Cardiac muscle cell (in vitro differentiated cells and primary cell): ENCODE measurements at regions not wholly inside any gene's neighbourhood (a gene's known extent, or its start where the extent isn't known, plus 50 kb on each side); places are given as distances from the start of the nearest gene placed in this dataset.
"Not testable (repeated sequence)": the region's sequence is repeated elsewhere in the genome, so short reads cannot be mapped to it uniquely, and the experiment has no call there.

ENCODE experiments used
- DNase-seq, 2 donors: peaks; one replicate each; pipeline versions ENCODE4 v3.0.0 to v3.0.0-alpha.2; 2010 to 2017; ENCODE audit warnings: low read depth in 1 of 2, low spot score in 1 of 2
- H3K27ac ChIP-seq: fragments of 200-600 bp; sonication (generic); 2 replicates; pipeline ENCODE4 v1.5.1; 2016
- H3K27me3 ChIP-seq: fragments of 200-600 bp; sonication (generic); 2 replicates; pipeline ENCODE4 v1.6.0; 2016; ENCODE audit warnings: control low read depth
- H3K36me3 ChIP-seq: fragments of 200-600 bp; sonication (generic); 2 replicates; pipeline ENCODE4 v1.5.1; 2016; ENCODE audit warnings: control low read depth
- H3K4me1 ChIP-seq: fragments of 200-600 bp; sonication (generic); 2 replicates; pipeline ENCODE4 v1.8.1; 2017; ENCODE audit warnings: low read depth, mild to moderate bottlenecking, mixed run types
- H3K4me3 ChIP-seq: fragments of 200-600 bp; sonication (generic); 2 replicates; pipeline ENCODE4 v1.5.1; 2016; ENCODE audit warnings: mild to moderate bottlenecking
- H3K9me3 ChIP-seq: fragments of 200-600 bp; sonication (generic); 2 replicates; pipeline ENCODE4 v1.5.1; 2017; ENCODE audit warnings: low read depth, mild to moderate bottlenecking, control low read depth
- TF ChIP-seq, protein P1 (sequence below): IDR thresholded peaks from 2 replicates; pipeline ENCODE4 v1.5.1; 2012; ENCODE audit warnings: low read depth, mild to moderate bottlenecking, low read length

GRCh38 chr18:34525244-34525643, 184.9 kb upstream of the DTNA start:
- Histone ChIP-seq H3K4me3 (no peak overlapping the region), H3K27me3 (no peaks in the 10 kb centered on the region), H3K4me1 (no peaks in the 10 kb centered on the region), H3K9me3 (no peaks in the 10 kb centered on the region), H3K27ac (no peak overlapping the region), H3K36me3 (no peaks in the 10 kb centered on the region)
- DNase-seq = no peak
- TF ChIP-seq, protein P1, sequence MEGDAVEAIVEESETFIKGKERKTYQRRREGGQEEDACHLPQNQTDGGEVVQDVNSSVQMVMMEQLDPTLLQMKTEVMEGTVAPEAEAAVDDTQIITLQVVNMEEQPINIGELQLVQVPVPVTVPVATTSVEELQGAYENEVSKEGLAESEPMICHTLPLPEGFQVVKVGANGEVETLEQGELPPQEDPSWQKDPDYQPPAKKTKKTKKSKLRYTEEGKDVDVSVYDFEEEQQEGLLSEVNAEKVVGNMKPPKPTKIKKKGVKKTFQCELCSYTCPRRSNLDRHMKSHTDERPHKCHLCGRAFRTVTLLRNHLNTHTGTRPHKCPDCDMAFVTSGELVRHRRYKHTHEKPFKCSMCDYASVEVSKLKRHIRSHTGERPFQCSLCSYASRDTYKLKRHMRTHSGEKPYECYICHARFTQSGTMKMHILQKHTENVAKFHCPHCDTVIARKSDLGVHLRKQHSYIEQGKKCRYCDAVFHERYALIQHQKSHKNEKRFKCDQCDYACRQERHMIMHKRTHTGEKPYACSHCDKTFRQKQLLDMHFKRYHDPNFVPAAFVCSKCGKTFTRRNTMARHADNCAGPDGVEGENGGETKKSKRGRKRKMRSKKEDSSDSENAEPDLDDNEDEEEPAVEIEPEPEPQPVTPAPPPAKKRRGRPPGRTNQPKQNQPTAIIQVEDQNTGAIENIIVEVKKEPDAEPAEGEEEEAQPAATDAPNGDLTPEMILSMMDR = no peak

- Histone ChIP-seq H3K9me3 (no peaks in the 10 kb centered on the region), H3K36me3 (no peaks in the 10 kb centered on the region), H3K4me1 (no peaks in the 10 kb centered on the region), H3K4me3 (no peak overlapping the region), H3K27me3 (no peaks in the 10 kb centered on the region), H3K27ac (no peak overlapping the region)
- TF ChIP-seq, protein P1 = no peak
- no peak for DNase-seq
Observed at GRCh38 chr18:34528177-34528576, 181.9 kb upstream of the DTNA start.

GRCh38 chr18:34529358-34530335, 180.5 kb upstream of the DTNA start:
- Histone ChIP-seq H3K4me1 (no peaks in the 10 kb centered on the region), H3K9me3 (no peaks in the 10 kb centered on the region), H3K36me3 (no peaks in the 10 kb centered on the region), H3K4me3 (no peak overlapping the region), H3K27me3 (no peaks in the 10 kb centered on the region), H3K27ac (no peak overlapping the region)
- no peak for DNase-seq
- TF ChIP-seq, protein P1 = no peak

DNA sequence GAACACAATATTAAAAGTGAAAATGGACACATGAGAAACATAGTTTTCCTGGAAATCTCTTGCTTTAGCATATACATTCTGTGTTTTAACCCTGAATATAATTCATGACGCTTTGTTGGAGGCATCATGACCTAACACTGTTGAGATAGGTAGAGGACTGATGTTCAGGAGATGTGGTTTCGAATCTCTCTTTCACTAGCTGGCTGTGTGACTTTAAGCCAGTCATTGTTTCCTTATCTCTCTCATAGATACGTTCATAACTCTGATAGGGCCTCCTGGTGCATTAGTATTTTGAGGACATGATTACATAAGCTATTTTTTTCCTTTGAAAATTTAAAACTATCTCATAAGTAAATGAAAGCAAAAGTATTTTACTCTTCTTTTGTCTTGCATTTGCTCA, 179.0 kb upstream of the DTNA start:
- DNase-seq = no peak
- H3K27ac ChIP-seq = no peak overlapping the region

DNA sequence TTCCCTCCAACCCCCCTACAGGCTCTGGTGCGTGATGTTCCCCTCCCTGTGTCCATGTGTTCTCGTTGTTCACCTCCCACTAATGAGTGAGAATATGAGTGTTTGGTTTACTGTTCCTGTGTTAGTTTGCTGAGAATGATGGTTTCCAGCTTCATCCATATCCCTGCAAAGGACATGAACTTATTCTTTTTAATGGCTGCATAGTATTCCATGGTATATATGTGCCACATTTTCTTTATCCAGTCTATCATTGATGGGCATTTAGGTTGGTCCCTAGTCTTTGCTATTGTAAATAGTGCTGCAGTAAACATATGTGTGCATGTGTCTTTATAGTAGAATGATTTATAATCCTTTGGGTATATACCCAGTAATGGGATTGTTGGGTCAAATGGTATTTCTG, 175.5 kb upstream of the DTNA start:
- H3K4me1 ChIP-seq, H3K4me3 ChIP-seq, H3K9me3 ChIP-seq, H3K36me3 ChIP-seq, H3K27me3 ChIP-seq, H3K27ac ChIP-seq, DNase-seq: not testable (repeated sequence)

More for the DNA sequence above, 179.0 kb upstream of the DTNA start:
- H3K4me1 ChIP-seq = no peaks in the 10 kb centered on the region
- no peak overlapping the region for H3K4me3 ChIP-seq
- no peaks in the 10 kb centered on the region for H3K9me3 ChIP-seq
- H3K36me3 ChIP-seq = no peaks in the 10 kb centered on the region
- TF ChIP-seq, protein P1 = no peak
- no peaks in the 10 kb centered on the region for H3K27me3 ChIP-seq

DNA sequence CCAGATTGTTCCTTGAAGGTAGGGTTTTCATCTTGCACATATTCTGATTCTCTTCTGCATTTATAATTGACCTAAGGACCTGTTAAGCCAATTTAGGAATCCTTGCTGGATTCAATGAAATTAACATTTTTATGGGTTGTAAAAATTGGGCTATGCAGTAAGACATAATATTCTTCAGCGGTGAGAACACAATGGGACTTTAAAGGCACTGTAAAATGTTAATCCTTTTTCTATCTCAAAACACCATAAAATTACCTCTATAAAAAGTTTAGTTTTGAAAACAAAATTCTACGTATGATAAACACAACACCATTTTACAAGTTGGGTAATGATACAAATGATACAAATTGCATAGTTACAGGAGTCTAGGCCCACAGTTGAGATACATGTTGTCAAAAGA, 169.2 kb upstream of the DTNA start:
- H3K36me3 ChIP-seq = no peaks in the 10 kb centered on the region
- no peak overlapping the region for H3K4me3 ChIP-seq
- no peaks in the 10 kb centered on the region for H3K27me3 ChIP-seq
- TF ChIP-seq, protein P1 = no peak
- no peak overlapping the region for H3K27ac ChIP-seq
- no peaks in the 10 kb centered on the region for H3K9me3 ChIP-seq
- no peak for DNase-seq
- no peaks in the 10 kb centered on the region for H3K4me1 ChIP-seq
